Activated naive CD4-positive, alpha-beta T cell treated with anti-CD3 and anti-CD28 coated beads, Interleukin-2, amount 10 ng/mL, durations not matched to agents 7 days and 5 days (primary cell): ENCODE measurements at regions not wholly inside any gene's neighbourhood (a gene's known extent, or its start where the extent isn't known, plus 50 kb on each side); places are given as distances from the start of the nearest gene placed in this dataset.

ENCODE experiments used
- CTCF ChIA-PET: fragments of 350-600 bp; sonication (Branson Sonifier 250); formaldehyde crosslinking; loops from one replicate; lab custom pipeline; 2021; ENCODE audit warnings: antibody characterized with exemption; lab: Charles Lee
- DNase-seq: peaks from one replicate; pipeline ENCODE4 v3.0.0-alpha.2; 2020
- H3K27ac Mint-ChIP-seq: one replicate; pipeline ENCODE4 v1.8.0; 2021; ENCODE audit warnings: mild to moderate bottlenecking, moderate library complexity, mixed read lengths
- H3K27me3 Mint-ChIP-seq: one replicate; pipeline ENCODE4 v1.8.0; 2021; ENCODE audit warnings: mild to moderate bottlenecking, mixed read lengths
- H3K36me3 Mint-ChIP-seq: one replicate; pipeline ENCODE4 v1.8.0; 2021; ENCODE audit warnings: mixed read lengths
- H3K4me1 Mint-ChIP-seq: one replicate; pipeline ENCODE4 v1.8.0; 2021; ENCODE audit warnings: mixed read lengths
- H3K4me3 Mint-ChIP-seq: one replicate; pipeline ENCODE4 v1.8.0; 2021; ENCODE audit warnings: mild to moderate bottlenecking, moderate library complexity, mixed read lengths
- H3K9me3 Mint-ChIP-seq: one replicate; pipeline ENCODE4 v1.8.0; 2021; ENCODE audit warnings: mixed read lengths

- Mint-ChIP-seq H3K27ac (no peak overlapping the region), H3K4me1 (no peaks in the 10 kb centered on the region), H3K4me3 (no peak overlapping the region), H3K9me3 (no peaks in the 10 kb centered on the region), H3K27me3 (no peaks in the 10 kb centered on the region), H3K36me3 (no peaks in the 10 kb centered on the region)
- CTCF ChIA-PET = no interaction called here
- DNase-seq = no peak
These were observed 567.0 kb upstream of the NR3C2 start for GRCh38 chr4:149009223-149009622.

- Mint-ChIP-seq H3K36me3 (no peaks in the 10 kb centered on the region), H3K27me3 (no peaks in the 10 kb centered on the region), H3K4me3 (no peak overlapping the region), H3K9me3 (no peaks in the 10 kb centered on the region), H3K27ac (no peak overlapping the region), H3K4me1 (no peaks in the 10 kb centered on the region)
- no peak for DNase-seq
- CTCF ChIA-PET = no interaction called here
These were observed 566.3 kb upstream of the NR3C2 start for GRCh38 chr4:149008415-149009025.

- no peak overlapping the region for H3K4me3 Mint-ChIP-seq
- DNase-seq = no peak
- no peaks in the 10 kb centered on the region for H3K9me3 Mint-ChIP-seq
- H3K36me3 Mint-ChIP-seq = no peaks in the 10 kb centered on the region
- no peaks in the 10 kb centered on the region for H3K27me3 Mint-ChIP-seq
- CTCF ChIA-PET = no interaction called here
- H3K27ac Mint-ChIP-seq = no peak overlapping the region
- H3K4me1 Mint-ChIP-seq = no peaks in the 10 kb centered on the region
These were observed 563.0 kb upstream of the NR3C2 start for GRCh38 chr4:149005191-149005590.

GRCh38 chr4:148999924-149000323 lies 557.7 kb upstream of the NR3C2 start:
- no peaks in the 10 kb centered on the region for H3K9me3 Mint-ChIP-seq
- no peak overlapping the region for H3K27ac Mint-ChIP-seq
- H3K4me3 Mint-ChIP-seq = no peak overlapping the region
- CTCF ChIA-PET = no interaction called here
- no peaks in the 10 kb centered on the region for H3K4me1 Mint-ChIP-seq
- H3K27me3 Mint-ChIP-seq = no peaks in the 10 kb centered on the region
- DNase-seq = no peak
- H3K36me3 Mint-ChIP-seq = no peaks in the 10 kb centered on the region

- Mint-ChIP-seq H3K36me3 (no peaks in the 10 kb centered on the region), H3K27ac (no peak overlapping the region), H3K27me3 (no peaks in the 10 kb centered on the region), H3K4me3 (no peak overlapping the region), H3K4me1 (no peaks in the 10 kb centered on the region), H3K9me3 (no peaks in the 10 kb centered on the region)
- DNase-seq = no peak
- CTCF ChIA-PET = no interaction called here
These were observed 556.5 kb upstream of the NR3C2 start for GRCh38 chr4:148998719-148999118.

GRCh38 chr4:148986951-148987350 lies 544.7 kb upstream of the NR3C2 start:
- no peaks in the 10 kb centered on the region for H3K4me1 Mint-ChIP-seq
- no peaks in the 10 kb centered on the region for H3K27me3 Mint-ChIP-seq
- H3K4me3 Mint-ChIP-seq = no peak overlapping the region
- H3K9me3 Mint-ChIP-seq = peaks cover 2% of the 10 kb centered on the region
- no peak overlapping the region for H3K27ac Mint-ChIP-seq
- no peak for DNase-seq
- CTCF ChIA-PET = no interaction called here
- no peaks in the 10 kb centered on the region for H3K36me3 Mint-ChIP-seq

GRCh38 chr4:148984951-148985350 lies 542.7 kb upstream of the NR3C2 start:
- Mint-ChIP-seq H3K36me3 (no peaks in the 10 kb centered on the region), H3K4me3 (no peak overlapping the region), H3K27ac (no peak overlapping the region), H3K4me1 (no peaks in the 10 kb centered on the region), H3K27me3 (no peaks in the 10 kb centered on the region), H3K9me3 (peaks cover 2% of the 10 kb centered on the region)
- CTCF ChIA-PET = no interaction called here
- no peak for DNase-seq

- Mint-ChIP-seq H3K27ac (no peak overlapping the region), H3K27me3 (no peaks in the 10 kb centered on the region), H3K4me3 (no peak overlapping the region), H3K36me3 (no peaks in the 10 kb centered on the region), H3K4me1 (no peaks in the 10 kb centered on the region), H3K9me3 (peaks cover 2% of the 10 kb centered on the region)
- CTCF ChIA-PET = no interaction called here
- DNase-seq = no peak
These were observed 540.0 kb upstream of the NR3C2 start for GRCh38 chr4:148982200-148982599.

GRCh38 chr4:148980782-148981480 lies 538.7 kb upstream of the NR3C2 start:
- Mint-ChIP-seq H3K4me1 (no peaks in the 10 kb centered on the region), H3K36me3 (no peaks in the 10 kb centered on the region), H3K4me3 (no peak overlapping the region), H3K27ac (no peak overlapping the region), H3K27me3 (no peaks in the 10 kb centered on the region), H3K9me3 (no peaks in the 10 kb centered on the region)
- CTCF ChIA-PET = no interaction called here
- no peak for DNase-seq

- H3K27me3 Mint-ChIP-seq = no peaks in the 10 kb centered on the region
- no peak overlapping the region for H3K27ac Mint-ChIP-seq
- H3K4me3 Mint-ChIP-seq = no peak overlapping the region
- DNase-seq = no peak
- no peaks in the 10 kb centered on the region for H3K36me3 Mint-ChIP-seq
- no peaks in the 10 kb centered on the region for H3K9me3 Mint-ChIP-seq
- CTCF ChIA-PET = no interaction called here
- H3K4me1 Mint-ChIP-seq = no peaks in the 10 kb centered on the region
These were observed 536.1 kb upstream of the NR3C2 start for GRCh38 chr4:148978301-148978700.

GRCh38 chr4:148975464-148975863 lies 533.2 kb upstream of the NR3C2 start:
- Mint-ChIP-seq H3K4me1 (no peaks in the 10 kb centered on the region), H3K27me3 (no peaks in the 10 kb centered on the region), H3K36me3 (no peaks in the 10 kb centered on the region), H3K4me3 (no peak overlapping the region), H3K9me3 (no peaks in the 10 kb centered on the region), H3K27ac (no peak overlapping the region)
- CTCF ChIA-PET = no interaction called here
- DNase-seq = no peak

GRCh38 chr4:148965080-148965479 lies 522.9 kb upstream of the NR3C2 start:
- no peaks in the 10 kb centered on the region for H3K27me3 Mint-ChIP-seq
- H3K27ac Mint-ChIP-seq = no peak overlapping the region
- no peak for DNase-seq
- CTCF ChIA-PET = no interaction called here
- H3K4me1 Mint-ChIP-seq = no peaks in the 10 kb centered on the region
- no peak overlapping the region for H3K4me3 Mint-ChIP-seq
- no peaks in the 10 kb centered on the region for H3K9me3 Mint-ChIP-seq
- H3K36me3 Mint-ChIP-seq = no peaks in the 10 kb centered on the region

GRCh38 chr4:148964456-148964855 lies 522.2 kb upstream of the NR3C2 start:
- Mint-ChIP-seq H3K36me3 (no peaks in the 10 kb centered on the region), H3K27me3 (no peaks in the 10 kb centered on the region), H3K4me1 (no peaks in the 10 kb centered on the region), H3K4me3 (no peak overlapping the region), H3K27ac (no peak overlapping the region), H3K9me3 (no peaks in the 10 kb centered on the region)
- CTCF ChIA-PET = no interaction called here
- no peak for DNase-seq

- no peaks in the 10 kb centered on the region for H3K9me3 Mint-ChIP-seq
- H3K4me3 Mint-ChIP-seq = no peak overlapping the region
- H3K4me1 Mint-ChIP-seq = no peaks in the 10 kb centered on the region
- H3K36me3 Mint-ChIP-seq = no peaks in the 10 kb centered on the region
- H3K27ac Mint-ChIP-seq = no peak overlapping the region
- CTCF ChIA-PET = no interaction called here
- no peak for DNase-seq
- no peaks in the 10 kb centered on the region for H3K27me3 Mint-ChIP-seq
These were observed 520.5 kb upstream of the NR3C2 start for GRCh38 chr4:148962539-148963290.

- Mint-ChIP-seq H3K27me3 (no peaks in the 10 kb centered on the region), H3K4me1 (no peaks in the 10 kb centered on the region), H3K27ac (no peak overlapping the region), H3K4me3 (no peak overlapping the region), H3K9me3 (no peaks in the 10 kb centered on the region), H3K36me3 (no peaks in the 10 kb centered on the region)
- DNase-seq = no peak
- CTCF ChIA-PET = no interaction called here
These were observed 519.3 kb upstream of the NR3C2 start for GRCh38 chr4:148961526-148961925.
